ENCODE measurements at regions not wholly inside any gene's neighbourhood (a gene's known extent, or its start where the extent isn't known, plus 50 kb on each side); places are given as distances from the start of the nearest gene placed in this dataset.

GRCh38 chr5:164652276-164652660, 1146.8 kb downstream of the MAT2B start:
- Histone ChIP-seq H3K9me3 (ENCODE audit: low read depth) (no peaks in the 10 kb centered on the region), H3K27me3 (no peaks in the 10 kb centered on the region), H3K36me3 (no peaks in the 10 kb centered on the region), H3K4me3 (no peak overlapping the region), H3K4me1 (ENCODE audit: low read depth) (no peaks in the 10 kb centered on the region), H3K27ac (no peak overlapping the region)
- TF ChIP-seq, protein P1, sequence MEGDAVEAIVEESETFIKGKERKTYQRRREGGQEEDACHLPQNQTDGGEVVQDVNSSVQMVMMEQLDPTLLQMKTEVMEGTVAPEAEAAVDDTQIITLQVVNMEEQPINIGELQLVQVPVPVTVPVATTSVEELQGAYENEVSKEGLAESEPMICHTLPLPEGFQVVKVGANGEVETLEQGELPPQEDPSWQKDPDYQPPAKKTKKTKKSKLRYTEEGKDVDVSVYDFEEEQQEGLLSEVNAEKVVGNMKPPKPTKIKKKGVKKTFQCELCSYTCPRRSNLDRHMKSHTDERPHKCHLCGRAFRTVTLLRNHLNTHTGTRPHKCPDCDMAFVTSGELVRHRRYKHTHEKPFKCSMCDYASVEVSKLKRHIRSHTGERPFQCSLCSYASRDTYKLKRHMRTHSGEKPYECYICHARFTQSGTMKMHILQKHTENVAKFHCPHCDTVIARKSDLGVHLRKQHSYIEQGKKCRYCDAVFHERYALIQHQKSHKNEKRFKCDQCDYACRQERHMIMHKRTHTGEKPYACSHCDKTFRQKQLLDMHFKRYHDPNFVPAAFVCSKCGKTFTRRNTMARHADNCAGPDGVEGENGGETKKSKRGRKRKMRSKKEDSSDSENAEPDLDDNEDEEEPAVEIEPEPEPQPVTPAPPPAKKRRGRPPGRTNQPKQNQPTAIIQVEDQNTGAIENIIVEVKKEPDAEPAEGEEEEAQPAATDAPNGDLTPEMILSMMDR (IDR thresholded peaks at IDR 0.05; ENCODE audit: low read depth, low read length), result no peak
- no peak for DNase-seq (ENCODE audit: low read depth in 1 of 2, low spot score in 1 of 2)

GRCh38 chr5:164663198-164663989, 1158.0 kb downstream of the MAT2B start:
- H3K36me3 ChIP-seq, result no peaks in the 10 kb centered on the region
- no peaks in the 10 kb centered on the region for H3K9me3 ChIP-seq (ENCODE audit: low read depth)
- no peaks in the 10 kb centered on the region for H3K4me1 ChIP-seq (ENCODE audit: low read depth)
- no peak overlapping the region for H3K27ac ChIP-seq
- TF ChIP-seq, protein P1 (IDR thresholded peaks at IDR 0.05; ENCODE audit: low read depth, low read length), result no peak
- DNase-seq (ENCODE audit: low read depth in 1 of 2, low spot score in 1 of 2), result no peak
- no peak overlapping the region for H3K4me3 ChIP-seq
- no peaks in the 10 kb centered on the region for H3K27me3 ChIP-seq

DNA sequence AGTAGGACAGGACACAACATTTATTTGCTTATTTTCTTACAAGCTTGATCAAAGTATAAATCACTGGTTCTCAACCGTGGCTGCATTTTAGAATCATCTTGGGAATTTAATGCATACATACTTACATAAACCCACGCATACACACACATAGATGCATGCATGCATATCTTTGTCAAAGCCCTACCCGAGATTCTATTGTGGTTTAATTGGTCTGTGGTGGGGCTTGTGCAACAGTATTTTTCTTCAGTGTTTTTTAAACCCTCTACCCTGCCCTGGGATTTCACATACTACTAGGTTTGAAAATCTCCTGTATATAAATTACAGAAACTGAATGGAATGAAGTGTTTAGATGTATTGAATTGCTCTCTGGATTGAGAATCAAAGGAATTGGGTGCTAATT, 1166.2 kb downstream of the MAT2B start:
- Histone ChIP-seq H3K36me3 (no peaks in the 10 kb centered on the region), H3K4me3 (no peak overlapping the region), H3K27me3 (no peaks in the 10 kb centered on the region), H3K9me3 (ENCODE audit: low read depth) (no peaks in the 10 kb centered on the region), H3K4me1 (ENCODE audit: low read depth) (no peaks in the 10 kb centered on the region), H3K27ac (no peak overlapping the region)
- DNase-seq (ENCODE audit: low read depth in 1 of 2, low spot score in 1 of 2), result no peak
- TF ChIP-seq, protein P1 (IDR thresholded peaks at IDR 0.05; ENCODE audit: low read depth, low read length), result no peak

DNA sequence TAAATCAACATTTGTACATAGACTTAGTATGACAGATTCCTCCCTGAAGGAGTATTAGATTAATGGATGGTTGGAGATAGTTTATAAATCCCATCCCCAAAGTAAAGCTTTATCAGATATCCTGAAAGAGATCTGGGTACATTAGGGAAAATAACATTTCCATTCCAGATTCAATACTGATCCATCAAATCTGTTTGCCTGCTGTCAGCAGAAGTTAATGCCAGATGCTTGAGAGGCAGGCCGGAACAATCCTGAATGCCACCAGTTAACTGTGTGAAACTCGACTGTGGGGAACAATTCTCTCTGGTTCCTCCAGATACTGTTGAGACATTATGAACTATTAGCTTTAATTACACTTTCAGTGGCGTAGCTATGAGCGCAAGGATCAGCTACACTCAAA, 1166.8 kb downstream of the MAT2B start:
- Histone ChIP-seq H3K9me3 (ENCODE audit: low read depth) (no peaks in the 10 kb centered on the region), H3K27ac (no peak overlapping the region), H3K4me3 (no peak overlapping the region), H3K36me3 (no peaks in the 10 kb centered on the region), H3K4me1 (ENCODE audit: low read depth) (no peaks in the 10 kb centered on the region), H3K27me3 (no peaks in the 10 kb centered on the region)
- TF ChIP-seq, protein P1 (IDR thresholded peaks at IDR 0.05; ENCODE audit: low read depth, low read length), result no peak
- DNase-seq (ENCODE audit: low read depth in 1 of 2, low spot score in 1 of 2), result no peak

GRCh38 chr5:164672931-164673694, 1167.7 kb downstream of the MAT2B start:
- no peaks in the 10 kb centered on the region for H3K27me3 ChIP-seq
- no peak overlapping the region for H3K27ac ChIP-seq
- H3K36me3 ChIP-seq, result no peaks in the 10 kb centered on the region
- TF ChIP-seq, protein P1 (IDR thresholded peaks at IDR 0.05; ENCODE audit: low read depth, low read length), result no peak
- DNase-seq (ENCODE audit: low read depth in 1 of 2, low spot score in 1 of 2), result no peak
- no peaks in the 10 kb centered on the region for H3K9me3 ChIP-seq (ENCODE audit: low read depth)
- no peaks in the 10 kb centered on the region for H3K4me1 ChIP-seq (ENCODE audit: low read depth)
- H3K4me3 ChIP-seq, result no peak overlapping the region

Data from cardiac muscle cell (in vitro differentiated cells and primary cell).